Activated naive CD8-positive, alpha-beta T cell treated with anti-CD3 and anti-CD28 coated beads, Interleukin-2, amount 50 U/mL, for 16 hours (primary cell): ENCODE measurements at regions not wholly inside any gene's neighbourhood (a gene's known extent, or its start where the extent isn't known, plus 50 kb on each side); places are given as distances from the start of the nearest gene placed in this dataset.
A peak's percentile ranks its signal among the peaks of the same experiment; 100 is the strongest.

ENCODE experiments used
- DNase-seq: peaks from one replicate; pipeline ENCODE4 v3.0.0-alpha.2; 2020; ENCODE audit warnings: low read depth, low spot score

DNA sequence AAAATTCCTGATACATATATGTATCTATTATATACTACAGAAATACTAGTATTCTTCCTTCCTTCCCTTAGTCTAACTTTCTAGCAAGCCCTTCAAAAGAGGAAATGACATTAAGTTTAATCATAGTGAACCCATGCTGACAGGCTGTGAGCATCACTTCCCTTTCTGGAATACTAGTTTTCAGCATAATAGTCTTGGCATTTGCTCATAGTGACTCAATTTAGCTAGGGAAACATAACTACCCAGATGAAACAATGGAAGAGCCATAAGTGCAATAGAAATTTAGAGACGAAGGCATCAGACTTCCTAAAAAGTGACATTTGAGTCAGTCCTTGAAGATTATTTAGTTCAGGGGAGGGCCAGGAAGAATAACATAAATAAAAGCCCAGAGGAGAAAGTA is 184.5 kb upstream of the CRY1 start:
- DNase-seq: no peak

DNA sequence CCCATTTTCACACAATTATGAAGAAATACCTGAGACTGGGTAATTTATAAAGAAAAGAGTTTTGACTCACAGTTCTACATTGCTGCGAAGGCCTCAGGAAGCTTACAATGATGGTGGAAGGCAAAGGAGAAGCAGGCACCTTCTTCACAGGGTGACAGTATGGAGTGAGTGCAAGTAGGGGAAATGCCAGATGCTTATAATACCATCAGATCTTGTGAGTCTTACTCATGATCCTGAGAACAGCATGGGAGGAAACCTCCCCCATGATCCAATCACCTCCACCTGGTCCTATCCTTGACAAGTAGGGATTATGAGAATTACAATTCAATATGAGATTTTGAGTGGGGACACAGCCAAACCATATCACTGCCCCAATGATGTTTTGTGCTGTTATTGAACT is 189.3 kb upstream of the CRY1 start:
- no peak for DNase-seq

GRCh38 chr12:107283652-107284051 is 190.3 kb upstream of the CRY1 start:
- no peak for DNase-seq

- no peak for DNase-seq
These were observed 191.3 kb upstream of the CRY1 start for GRCh38 chr12:107284692-107285091.

- no peak for DNase-seq
These were observed 194.4 kb upstream of the CRY1 start for GRCh38 chr12:107287436-107288413.

- no peak for DNase-seq
These were observed 195.2 kb upstream of the CRY1 start for GRCh38 chr12:107288414-107289127.

DNA sequence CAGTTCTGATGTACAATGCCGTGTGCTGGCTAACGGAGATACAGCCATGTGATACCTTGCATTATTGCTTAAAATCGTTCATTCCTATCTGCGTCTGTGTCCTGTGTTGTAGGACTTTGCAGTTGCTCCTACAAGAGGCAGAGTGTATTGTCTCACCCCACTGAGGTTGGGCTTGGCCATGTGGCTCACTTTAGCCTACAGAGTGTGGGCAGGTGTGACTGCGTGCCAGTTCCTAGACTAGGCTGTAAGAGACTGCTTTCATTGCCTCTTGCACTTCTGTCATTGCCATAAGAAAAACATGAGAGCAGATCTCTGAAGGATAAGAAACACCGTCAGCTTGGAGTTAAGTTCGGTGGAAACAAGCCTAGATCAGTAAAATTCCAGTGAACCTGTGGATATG is 197.7 kb upstream of the CRY1 start:
- no peak for DNase-seq

- no peak for DNase-seq
These were observed 203.3 kb upstream of the CRY1 start for GRCh38 chr12:107296681-107297089.

DNA sequence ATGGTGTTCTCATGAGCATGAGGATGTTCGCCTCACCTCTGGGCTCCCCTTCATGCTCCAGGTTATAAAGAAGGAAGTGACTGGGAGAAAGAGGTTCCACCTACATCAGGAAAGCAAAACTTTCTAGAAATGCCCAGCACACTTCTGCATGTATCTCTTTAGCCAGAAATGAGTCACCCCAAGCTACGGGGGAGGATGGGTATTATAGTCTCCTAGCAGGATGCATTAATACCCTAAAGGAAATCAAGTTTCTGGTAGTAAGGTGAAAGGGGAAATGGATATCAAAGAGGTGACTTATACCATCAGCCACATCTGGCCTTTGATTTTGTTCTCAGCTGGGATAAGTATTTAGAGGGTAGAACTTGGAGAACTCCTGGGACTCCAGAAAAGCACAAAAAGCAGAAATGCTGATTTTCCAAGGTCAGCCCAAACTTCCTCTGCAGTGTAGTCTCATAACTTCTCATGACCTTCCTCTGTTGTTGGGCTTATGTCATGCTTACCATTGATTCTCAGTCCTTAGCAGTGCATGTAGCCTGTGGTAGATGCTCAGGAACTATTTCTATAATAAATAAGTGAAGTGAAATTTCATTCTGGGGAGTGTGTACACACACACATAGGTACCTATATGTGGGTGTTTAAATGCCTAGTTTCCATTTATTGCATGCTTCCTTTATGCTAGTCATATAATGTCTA is 209.4 kb upstream of the CRY1 start:
- DNase-seq: no peak

DNA sequence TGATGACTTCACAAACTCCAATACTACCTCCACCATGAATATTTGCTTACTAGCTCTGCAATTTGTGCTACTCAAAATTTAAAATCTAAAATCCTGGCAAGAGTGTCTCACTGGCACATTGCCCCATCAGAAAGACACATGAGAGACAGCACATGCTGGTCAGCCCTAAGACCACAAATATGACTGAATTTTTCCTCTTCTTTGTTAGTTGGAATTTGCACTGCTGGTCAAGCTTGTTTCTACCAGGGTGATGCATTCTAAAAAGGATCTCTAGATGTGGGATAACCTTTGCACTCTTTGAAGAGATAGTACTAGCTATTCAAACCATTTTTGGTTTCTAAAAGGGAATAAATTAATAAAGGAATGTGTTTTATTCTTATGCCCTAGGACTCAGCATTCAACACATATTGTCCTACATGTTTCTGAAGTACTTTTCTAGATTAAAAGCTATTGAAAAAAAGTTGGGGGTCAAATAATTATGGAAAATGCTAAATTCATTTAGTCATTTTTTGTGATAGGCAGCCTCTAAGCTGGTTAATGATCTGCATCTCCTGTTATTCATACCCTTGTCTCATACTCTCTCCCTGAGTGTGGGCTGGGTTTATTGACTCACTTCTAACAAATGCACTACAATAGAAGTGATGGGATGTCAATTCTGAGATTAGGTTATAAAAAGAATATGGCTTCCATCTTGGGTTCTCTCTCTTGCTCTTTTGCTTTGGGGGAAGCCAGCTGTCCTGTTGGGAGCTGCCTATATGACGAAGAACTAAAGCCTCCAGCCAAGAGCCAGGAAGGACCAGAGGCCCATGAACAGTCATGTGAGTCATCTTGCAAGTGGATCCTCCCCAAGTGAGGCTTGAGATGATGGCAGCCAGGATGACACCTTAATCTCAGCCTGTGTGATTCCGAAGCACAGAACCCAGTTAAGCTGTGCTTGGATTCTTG is 211.5 kb upstream of the CRY1 start:
- DNase-seq: no peak

DNA sequence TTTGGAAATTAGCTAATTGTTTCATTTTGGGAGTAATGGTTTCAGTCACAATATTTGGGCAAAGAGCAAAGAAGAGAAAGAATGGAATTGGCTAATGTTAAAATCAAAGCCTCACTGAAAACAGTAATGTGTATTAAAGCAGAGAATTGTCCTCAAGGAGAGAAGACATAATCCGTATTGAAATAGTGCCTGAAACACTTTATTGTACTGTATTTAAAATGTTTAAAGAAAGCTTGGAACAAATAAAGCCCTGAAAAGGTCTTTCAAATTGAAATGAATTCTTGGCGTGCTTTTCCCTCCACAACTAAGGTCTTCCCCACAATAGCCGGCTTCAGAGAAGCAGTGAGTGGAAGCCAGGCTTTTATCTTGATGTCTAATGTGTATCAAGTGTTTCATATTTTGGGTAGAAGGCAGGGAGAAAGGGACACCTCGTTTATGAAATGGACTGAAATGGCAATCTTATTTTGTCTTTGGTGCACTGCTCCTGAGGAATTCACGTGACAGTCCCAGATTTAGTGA is 212.9 kb upstream of the CRY1 start:
- no peak for DNase-seq

DNA sequence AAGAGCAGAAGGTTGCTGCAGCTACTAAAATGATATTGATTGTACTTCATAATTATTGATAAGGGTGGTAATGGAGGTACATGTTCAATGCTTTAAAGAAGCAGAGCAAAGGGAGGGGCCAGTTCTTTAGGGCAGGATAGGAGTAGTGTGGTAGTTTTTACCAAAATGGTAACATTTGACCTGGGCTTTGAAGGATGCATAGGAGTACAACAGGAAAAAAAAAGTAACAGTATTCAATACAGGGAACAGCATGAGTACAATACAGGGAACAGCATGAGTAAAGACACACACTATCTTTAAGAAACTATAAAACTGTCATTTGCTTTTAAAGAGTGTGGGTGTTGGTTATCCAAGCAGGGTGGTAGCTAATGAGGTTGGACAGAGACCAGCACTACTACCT is 215.0 kb upstream of the CRY1 start:
- DNase-seq: no peak

GRCh38 chr12:107309020-107309419 is 215.7 kb upstream of the CRY1 start:
- no peak for DNase-seq

- no peak for DNase-seq
These were observed 217.3 kb upstream of the CRY1 start for GRCh38 chr12:107310621-107311020.

GRCh38 chr12:107311682-107312081 is 218.3 kb upstream of the CRY1 start:
- DNase-seq: no peak

- peak; percentile 71 for DNase-seq
These were observed 224.6 kb upstream of the CRY1 start for GRCh38 chr12:107317751-107318555.

DNA sequence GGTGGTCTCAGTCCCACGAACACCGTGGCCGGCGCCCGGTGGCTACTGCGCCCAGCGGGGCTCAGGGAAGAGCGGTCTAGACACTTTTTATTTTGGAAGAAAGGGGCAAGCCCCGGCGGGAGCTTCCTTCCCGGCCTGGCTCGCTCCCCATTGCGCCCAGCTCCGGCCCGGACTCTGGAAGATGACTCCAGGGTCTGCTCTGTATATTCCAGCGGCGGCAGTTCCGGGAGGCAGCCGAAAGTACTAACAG is 225.1 kb upstream of the CRY1 start:
- DNase-seq: no peak

GRCh38 chr12:107318806-107319532 is 225.6 kb upstream of the CRY1 start:
- no peak for DNase-seq

GRCh38 chr12:107319533-107320032 is 226.2 kb upstream of the CRY1 start:
- no peak for DNase-seq
